Endothelial cell of umbilical vein (primary cell): ENCODE measurements at regions not wholly inside any gene's neighbourhood (a gene's known extent, or its start where the extent isn't known, plus 50 kb on each side); places are given as distances from the start of the nearest gene placed in this dataset.

ENCODE experiments used
- BruUV-seq: library from RNA; stranded (reverse); fragments of 400-500 nt; replicated peaks from 2 replicates; lab custom pipeline; 2021; lab: Mats Ljungman, UMichigan
- CTCF ChIA-PET: fragments of 300-600, 350-600 bp; sonication (Branson Sonifier 250); formaldehyde crosslinking; loops from one replicate; lab custom pipeline; 2021; ENCODE audit warnings: antibody characterized with exemption, inconsistent platforms; lab: Charles Lee
- POLR2A ChIA-PET: fragments of 300-600, 350-600 bp; sonication (Branson Sonifier 250); formaldehyde crosslinking; loops from one replicate; lab custom pipeline; 2021; ENCODE audit warnings: antibody characterized with exemption, inconsistent platforms; lab: Charles Lee
- DNase-seq: peaks from one replicate; pipeline ENCODE4 v3.0.0-alpha.2; 2011; ENCODE audit warnings: low read depth, low spot score
- FAIRE-seq: peaks from 2 replicates; lab custom pipeline; 2011; peaks lifted over from hg19 to GRCh38; lab: Jason Lieb, UNC
- H2AFZ ChIP-seq: 2 replicates; pipeline ENCODE4 v1.6.0; 2012; ENCODE audit warnings: low read depth, low read length, control low read depth, inconsistent platforms
- H3K27ac ChIP-seq: 2 replicates; pipeline ENCODE4 v1.5.1; 2011; ENCODE audit warnings: low read depth, mild to moderate bottlenecking, control low read depth, low read length, moderate library complexity; ENCODE audit not compliant: insufficient read depth
- H3K27me3 ChIP-seq, 2 experiments: 2 replicates each; pipeline versions ENCODE4 v1.6.0 to v1.6.1; 2011; ENCODE audit warnings: low read length in 2 of 2, mixed read lengths in 1 of 2; ENCODE audit not compliant: control insufficient read depth in 2 of 2, insufficient read depth in 2 of 2
- H3K36me3 ChIP-seq, 2 experiments: 2 replicates in 1 of 2; 3 replicates in 1 of 2; pipeline ENCODE4 v1.5.1; 2011; ENCODE audit warnings: low read length in 2 of 2, mild to moderate bottlenecking in 1 of 2, moderate library complexity in 1 of 2; ENCODE audit not compliant: control insufficient read depth in 2 of 2, insufficient read depth in 2 of 2; ENCODE audit errors: extremely low read depth in 1 of 2
- H3K4me1 ChIP-seq: 3 replicates; pipeline ENCODE4 v1.5.1; 2011; ENCODE audit warnings: mild to moderate bottlenecking, low read length; ENCODE audit not compliant: control insufficient read depth, insufficient read depth; ENCODE audit errors: extremely low read depth
- H3K4me2 ChIP-seq: 2 replicates; pipeline ENCODE4 v1.6.1; 2011; ENCODE audit warnings: low read length, control low read depth, mixed read lengths; ENCODE audit not compliant: insufficient read depth
- H3K4me3 ChIP-seq, 3 experiments: fragments of 200-600 bp in 1 of 3; sonication (generic), shearing (Covaris generic) in 1 of 3; replicated peaks in 1 of 3; 2 replicates each; pipeline ENCODE4 v1.5.1; 2011 to 2016; ENCODE audit warnings: control low read depth in 3 of 3, low read length in 3 of 3, mild to moderate bottlenecking in 2 of 3, inconsistent platforms in 1 of 3, low read depth in 1 of 3, moderate library complexity in 1 of 3; ENCODE audit not compliant: insufficient read depth in 1 of 3
- H3K79me2 ChIP-seq: 2 replicates; pipeline ENCODE4 v1.6.0; 2012; ENCODE audit warnings: low read length, inconsistent platforms; ENCODE audit not compliant: control insufficient read depth, insufficient read depth
- H3K9ac ChIP-seq: replicated peaks from 2 replicates; pipeline ENCODE3; 2011; ENCODE audit warnings: low read length, control low read depth; ENCODE audit not compliant: insufficient read depth; ENCODE audit errors: extremely low read depth
- H3K9me1 ChIP-seq: replicated peaks from 3 replicates; pipeline ENCODE4 v1.6.0; 2011; ENCODE audit warnings: mild to moderate bottlenecking, low read length; ENCODE audit not compliant: control insufficient read depth, insufficient read depth; ENCODE audit errors: extremely low read depth
- H3K9me3 ChIP-seq: replicated peaks from 2 replicates; pipeline ENCODE4 v1.5.1; 2012; ENCODE audit warnings: low read length, inconsistent platforms; ENCODE audit not compliant: control insufficient read depth, insufficient read depth
- H4K20me1 ChIP-seq: replicated peaks from 2 replicates; pipeline ENCODE3; 2011; ENCODE audit warnings: mild to moderate bottlenecking, low read length; ENCODE audit not compliant: control insufficient read depth, insufficient read depth; ENCODE audit errors: extremely low read depth
- EZH2 ChIP-seq: IDR thresholded peaks from 2 replicates; pipeline ENCODE4 v1.6.1; 2012; ENCODE audit warnings: borderline replicate concordance, low read depth, mild to moderate bottlenecking, moderate library complexity, low read length, inconsistent platforms; ENCODE audit not compliant: severe bottlenecking
- FOS ChIP-seq: IDR thresholded peaks from 2 replicates; pipeline ENCODE4 v1.6.1; 2011; ENCODE audit warnings: mild to moderate bottlenecking, low read length, moderate library complexity, borderline replicate concordance; ENCODE audit not compliant: insufficient read depth
- GATA2 ChIP-seq: IDR thresholded peaks from 2 replicates; pipeline ENCODE4 v1.7.0; 2011; ENCODE audit warnings: low read depth, mild to moderate bottlenecking, moderate library complexity, mixed read lengths, low read length; ENCODE audit not compliant: insufficient read length, insufficient read depth
- JUN ChIP-seq: IDR thresholded peaks from 2 replicates; pipeline ENCODE4 v1.6.1; 2011; ENCODE audit warnings: borderline replicate concordance, low read depth; ENCODE audit not compliant: insufficient read length, insufficient read depth
- MYC ChIP-seq: IDR thresholded peaks from one replicate; pipeline ENCODE4 v1.6.1; 2011; ENCODE audit warnings: mild to moderate bottlenecking, low read depth, low read length
- POLR2A ChIP-seq: IDR thresholded peaks from 2 replicates; pipeline ENCODE4 v1.6.1; 2012; ENCODE audit warnings: low read depth, mild to moderate bottlenecking, control low read depth, low read length
- POLR2AphosphoS5 ChIP-seq: IDR thresholded peaks from 2 replicates; pipeline ENCODE4 v1.6.1; 2012; ENCODE audit warnings: low read depth, mild to moderate bottlenecking, control low read depth, low read length, moderate library complexity; ENCODE audit not compliant: insufficient read depth
- dilution Hi-C: fragments of 300-500 bp; cut with MboI; formaldehyde crosslinking; loops from one replicate; pipeline ENCODE4 v1.15.0; 2019; ENCODE audit warnings: low sequenced_read_pairs; ENCODE audit not compliant: extremely low pct_ligation_motif_present
- intact Hi-C: fragments of 100-400 bp; cut with micrococcal nuclease; formaldehyde crosslinking; loops from one replicate; pipeline ENCODE4 v1.10.0; 2022
- TF ChIP-seq, protein P1 (sequence below), 2 donors: IDR thresholded peaks; 1 replicate in 1 of 2; 2 replicates in 1 of 2; pipeline ENCODE4 v1.5.1; 2011; ENCODE audit warnings: low read length in 2 of 2, mild to moderate bottlenecking in 2 of 2, moderate library complexity in 2 of 2, control low read depth in 1 of 2, inconsistent platforms in 1 of 2, low read depth in 1 of 2; ENCODE audit not compliant: insufficient read depth in 1 of 2; ENCODE audit errors: extremely low read depth in 1 of 2
- TF ChIP-seq, protein P2 (sequence below): IDR thresholded peaks from 2 replicates; pipeline ENCODE4 v1.6.1; 2011; ENCODE audit not compliant: insufficient read depth, insufficient read length

DNA sequence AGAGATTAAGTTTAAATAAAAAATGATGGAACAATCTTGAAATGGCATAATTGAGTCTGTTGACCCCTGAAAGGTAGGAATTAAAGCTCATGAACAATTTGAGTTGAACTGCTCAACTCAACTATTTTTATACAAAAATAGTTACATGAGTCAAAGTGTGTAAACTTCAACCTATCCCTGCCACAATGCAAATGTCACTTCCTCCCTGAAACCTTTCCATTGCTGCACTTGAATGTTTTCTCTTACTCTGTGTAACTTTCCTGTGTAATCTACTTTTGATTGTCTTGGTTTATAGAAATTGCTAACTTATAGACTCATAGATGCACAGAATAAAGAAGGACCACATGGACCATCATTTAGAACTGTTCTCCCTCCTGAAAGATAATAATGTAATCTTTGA, 218.5 kb downstream of the GBA3 start:
- Histone ChIP-seq H3K79me2 (no peaks in the 10 kb centered on the region), H3K4me1 (no peaks in the 10 kb centered on the region), H3K9me1 (no peaks in the 10 kb centered on the region), H3K9ac (no peak overlapping the region), H3K4me2 (no peak overlapping the region), H3K27ac (no peak overlapping the region), H2AFZ (no peak overlapping the region), H3K4me3 (no peak overlapping the region), H3K36me3 (no peaks in the 10 kb centered on the region), H3K9me3 (peaks cover 2% of the 10 kb centered on the region), H3K27me3 (no peaks in the 10 kb centered on the region), H4K20me1 (no peaks in the 10 kb centered on the region)
- POLR2A ChIA-PET, result no interaction called here
- intact Hi-C loops, result no loop called here
- no peak for DNase-seq
- BruUV-seq, result no TSS peak
- CTCF ChIA-PET, result no interaction called here
- no peak for TF ChIP-seq JUN
- dilution Hi-C loops, result no loop called here
- no peak for FAIRE-seq

DNA sequence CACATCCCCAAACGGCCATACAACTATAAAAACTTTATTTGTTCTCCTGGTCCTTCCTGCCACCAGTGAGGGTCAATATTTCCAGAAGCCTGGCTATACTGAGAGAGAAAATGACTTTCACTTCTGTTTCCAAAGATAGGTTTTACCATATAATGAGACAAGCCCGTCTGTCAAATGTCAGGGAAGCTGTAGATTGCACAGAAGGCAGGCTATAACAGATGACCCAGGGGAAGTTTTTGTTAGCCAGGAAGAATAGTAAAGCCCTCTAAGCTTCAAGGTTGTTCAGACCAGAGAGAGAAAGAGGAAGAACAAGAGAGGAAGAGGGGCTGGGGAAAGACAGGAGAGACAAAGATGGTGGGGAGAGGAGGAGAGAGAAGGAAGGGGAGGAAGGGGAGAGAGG, 217.5 kb downstream of the GBA3 start:
- Histone ChIP-seq H3K9me3 (peaks cover 2% of the 10 kb centered on the region), H3K27me3 (no peaks in the 10 kb centered on the region), H3K4me1 (no peaks in the 10 kb centered on the region), H3K27ac (no peak overlapping the region), H2AFZ (no peak overlapping the region), H3K36me3 (no peaks in the 10 kb centered on the region), H3K9me1 (no peaks in the 10 kb centered on the region), H4K20me1 (no peaks in the 10 kb centered on the region), H3K4me3 (no peak overlapping the region), H3K4me2 (no peak overlapping the region), H3K9ac (no peak overlapping the region), H3K79me2 (no peaks in the 10 kb centered on the region)
- TF ChIP-seq MYC, result no peak
- TF ChIP-seq, protein P1, sequence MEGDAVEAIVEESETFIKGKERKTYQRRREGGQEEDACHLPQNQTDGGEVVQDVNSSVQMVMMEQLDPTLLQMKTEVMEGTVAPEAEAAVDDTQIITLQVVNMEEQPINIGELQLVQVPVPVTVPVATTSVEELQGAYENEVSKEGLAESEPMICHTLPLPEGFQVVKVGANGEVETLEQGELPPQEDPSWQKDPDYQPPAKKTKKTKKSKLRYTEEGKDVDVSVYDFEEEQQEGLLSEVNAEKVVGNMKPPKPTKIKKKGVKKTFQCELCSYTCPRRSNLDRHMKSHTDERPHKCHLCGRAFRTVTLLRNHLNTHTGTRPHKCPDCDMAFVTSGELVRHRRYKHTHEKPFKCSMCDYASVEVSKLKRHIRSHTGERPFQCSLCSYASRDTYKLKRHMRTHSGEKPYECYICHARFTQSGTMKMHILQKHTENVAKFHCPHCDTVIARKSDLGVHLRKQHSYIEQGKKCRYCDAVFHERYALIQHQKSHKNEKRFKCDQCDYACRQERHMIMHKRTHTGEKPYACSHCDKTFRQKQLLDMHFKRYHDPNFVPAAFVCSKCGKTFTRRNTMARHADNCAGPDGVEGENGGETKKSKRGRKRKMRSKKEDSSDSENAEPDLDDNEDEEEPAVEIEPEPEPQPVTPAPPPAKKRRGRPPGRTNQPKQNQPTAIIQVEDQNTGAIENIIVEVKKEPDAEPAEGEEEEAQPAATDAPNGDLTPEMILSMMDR (IDR thresholded peaks at IDR 0.05; ENCODE audit: extremely low read depth in 1 of 2, insufficient read depth in 1 of 2, low read depth in 1 of 2, low read length in 2 of 2), result no peak
- TF ChIP-seq GATA2, result no peak
- TF ChIP-seq FOS, result no peak
- no peak for TF ChIP-seq POLR2A
- no peak for TF ChIP-seq POLR2AphosphoS5
- TF ChIP-seq EZH2, result no peak
- no peak for TF ChIP-seq JUN
- TF ChIP-seq, protein P2, sequence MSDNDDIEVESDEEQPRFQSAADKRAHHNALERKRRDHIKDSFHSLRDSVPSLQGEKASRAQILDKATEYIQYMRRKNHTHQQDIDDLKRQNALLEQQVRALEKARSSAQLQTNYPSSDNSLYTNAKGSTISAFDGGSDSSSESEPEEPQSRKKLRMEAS, result no peak
- ChIA-PET CTCF (interaction anchor here (0.7 kb wide), 1 partner anchor 1467 kb away, joined by 3 read pairs; no protein-coding TSS in a partner anchor), POLR2A (no interaction called here)
- DNase-seq, result no peak
- no TSS peak for BruUV-seq
- intact Hi-C loops (no loop called here), dilution Hi-C loops (no loop called here)
- FAIRE-seq, result no peak
